Endothelial cell of umbilical vein (primary cell): ENCODE measurements at regions not wholly inside any gene's neighbourhood (a gene's known extent, or its start where the extent isn't known, plus 50 kb on each side); places are given as distances from the start of the nearest gene placed in this dataset.

Experiments
- BruUV-seq: library from RNA; stranded (reverse); fragments of 400-500 nt; replicated peaks from 2 replicates; lab custom pipeline; 2021; lab: Mats Ljungman, UMichigan
- CTCF ChIA-PET: fragments of 300-600, 350-600 bp; sonication (Branson Sonifier 250); formaldehyde crosslinking; loops from one replicate; lab custom pipeline; 2021; ENCODE audit warnings: antibody characterized with exemption, inconsistent platforms; lab: Charles Lee
- POLR2A ChIA-PET: fragments of 300-600, 350-600 bp; sonication (Branson Sonifier 250); formaldehyde crosslinking; loops from one replicate; lab custom pipeline; 2021; ENCODE audit warnings: antibody characterized with exemption, inconsistent platforms; lab: Charles Lee
- DNase-seq: peaks from one replicate; pipeline ENCODE4 v3.0.0-alpha.2; 2011; ENCODE audit warnings: low read depth, low spot score
- FAIRE-seq: peaks from 2 replicates; lab custom pipeline; 2011; peaks lifted over from hg19 to GRCh38; lab: Jason Lieb, UNC
- H2AFZ ChIP-seq: 2 replicates; pipeline ENCODE4 v1.6.0; 2012; ENCODE audit warnings: low read depth, low read length, control low read depth, inconsistent platforms
- H3K27ac ChIP-seq: 2 replicates; pipeline ENCODE4 v1.5.1; 2011; ENCODE audit warnings: low read depth, mild to moderate bottlenecking, control low read depth, low read length, moderate library complexity; ENCODE audit not compliant: insufficient read depth
- H3K27me3 ChIP-seq, 2 experiments: 2 replicates each; pipeline versions ENCODE4 v1.6.0 to v1.6.1; 2011; ENCODE audit warnings: low read length in 2 of 2, mixed read lengths in 1 of 2; ENCODE audit not compliant: control insufficient read depth in 2 of 2, insufficient read depth in 2 of 2
- H3K36me3 ChIP-seq, 2 experiments: 2 replicates in 1 of 2; 3 replicates in 1 of 2; pipeline ENCODE4 v1.5.1; 2011; ENCODE audit warnings: low read length in 2 of 2, mild to moderate bottlenecking in 1 of 2, moderate library complexity in 1 of 2; ENCODE audit not compliant: control insufficient read depth in 2 of 2, insufficient read depth in 2 of 2; ENCODE audit errors: extremely low read depth in 1 of 2
- H3K4me1 ChIP-seq: 3 replicates; pipeline ENCODE4 v1.5.1; 2011; ENCODE audit warnings: mild to moderate bottlenecking, low read length; ENCODE audit not compliant: control insufficient read depth, insufficient read depth; ENCODE audit errors: extremely low read depth
- H3K4me2 ChIP-seq: 2 replicates; pipeline ENCODE4 v1.6.1; 2011; ENCODE audit warnings: low read length, control low read depth, mixed read lengths; ENCODE audit not compliant: insufficient read depth
- H3K4me3 ChIP-seq, 3 experiments: fragments of 200-600 bp in 1 of 3; sonication (generic), shearing (Covaris generic) in 1 of 3; replicated peaks in 1 of 3; 2 replicates each; pipeline ENCODE4 v1.5.1; 2011 to 2016; ENCODE audit warnings: control low read depth in 3 of 3, low read length in 3 of 3, mild to moderate bottlenecking in 2 of 3, inconsistent platforms in 1 of 3, low read depth in 1 of 3, moderate library complexity in 1 of 3; ENCODE audit not compliant: insufficient read depth in 1 of 3
- H3K79me2 ChIP-seq: 2 replicates; pipeline ENCODE4 v1.6.0; 2012; ENCODE audit warnings: low read length, inconsistent platforms; ENCODE audit not compliant: control insufficient read depth, insufficient read depth
- H3K9ac ChIP-seq: replicated peaks from 2 replicates; pipeline ENCODE3; 2011; ENCODE audit warnings: low read length, control low read depth; ENCODE audit not compliant: insufficient read depth; ENCODE audit errors: extremely low read depth
- H3K9me1 ChIP-seq: replicated peaks from 3 replicates; pipeline ENCODE4 v1.6.0; 2011; ENCODE audit warnings: mild to moderate bottlenecking, low read length; ENCODE audit not compliant: control insufficient read depth, insufficient read depth; ENCODE audit errors: extremely low read depth
- H3K9me3 ChIP-seq: replicated peaks from 2 replicates; pipeline ENCODE4 v1.5.1; 2012; ENCODE audit warnings: low read length, inconsistent platforms; ENCODE audit not compliant: control insufficient read depth, insufficient read depth
- H4K20me1 ChIP-seq: replicated peaks from 2 replicates; pipeline ENCODE3; 2011; ENCODE audit warnings: mild to moderate bottlenecking, low read length; ENCODE audit not compliant: control insufficient read depth, insufficient read depth; ENCODE audit errors: extremely low read depth
- CTCF ChIP-seq, 2 donors: IDR thresholded peaks; 1 replicate in 1 of 2; 2 replicates in 1 of 2; pipeline ENCODE4 v1.5.1; 2011; ENCODE audit warnings: low read length in 2 of 2, mild to moderate bottlenecking in 2 of 2, moderate library complexity in 2 of 2, control low read depth in 1 of 2, inconsistent platforms in 1 of 2, low read depth in 1 of 2; ENCODE audit not compliant: insufficient read depth in 1 of 2; ENCODE audit errors: extremely low read depth in 1 of 2
- EZH2 ChIP-seq: IDR thresholded peaks from 2 replicates; pipeline ENCODE4 v1.6.1; 2012; ENCODE audit warnings: borderline replicate concordance, low read depth, mild to moderate bottlenecking, moderate library complexity, low read length, inconsistent platforms; ENCODE audit not compliant: severe bottlenecking
- FOS ChIP-seq: IDR thresholded peaks from 2 replicates; pipeline ENCODE4 v1.6.1; 2011; ENCODE audit warnings: mild to moderate bottlenecking, low read length, moderate library complexity, borderline replicate concordance; ENCODE audit not compliant: insufficient read depth
- GATA2 ChIP-seq: IDR thresholded peaks from 2 replicates; pipeline ENCODE4 v1.7.0; 2011; ENCODE audit warnings: low read depth, mild to moderate bottlenecking, moderate library complexity, mixed read lengths, low read length; ENCODE audit not compliant: insufficient read length, insufficient read depth
- JUN ChIP-seq: IDR thresholded peaks from 2 replicates; pipeline ENCODE4 v1.6.1; 2011; ENCODE audit warnings: borderline replicate concordance, low read depth; ENCODE audit not compliant: insufficient read length, insufficient read depth
- MAX ChIP-seq: IDR thresholded peaks from 2 replicates; pipeline ENCODE4 v1.6.1; 2011; ENCODE audit not compliant: insufficient read depth, insufficient read length
- MYC ChIP-seq: IDR thresholded peaks from one replicate; pipeline ENCODE4 v1.6.1; 2011; ENCODE audit warnings: mild to moderate bottlenecking, low read depth, low read length
- POLR2A ChIP-seq: IDR thresholded peaks from 2 replicates; pipeline ENCODE4 v1.6.1; 2012; ENCODE audit warnings: low read depth, mild to moderate bottlenecking, control low read depth, low read length
- POLR2AphosphoS5 ChIP-seq: IDR thresholded peaks from 2 replicates; pipeline ENCODE4 v1.6.1; 2012; ENCODE audit warnings: low read depth, mild to moderate bottlenecking, control low read depth, low read length, moderate library complexity; ENCODE audit not compliant: insufficient read depth
- dilution Hi-C: fragments of 300-500 bp; cut with MboI; formaldehyde crosslinking; loops from one replicate; pipeline ENCODE4 v1.15.0; 2019; ENCODE audit warnings: low sequenced_read_pairs; ENCODE audit not compliant: extremely low pct_ligation_motif_present
- intact Hi-C: fragments of 100-400 bp; cut with micrococcal nuclease; formaldehyde crosslinking; loops from one replicate; pipeline ENCODE4 v1.10.0; 2022

- Histone ChIP-seq H4K20me1 (no peaks in the 10 kb centered on the region), H3K4me2 (no peak overlapping the region), H3K9me3 (no peaks in the 10 kb centered on the region), H2AFZ (no peak overlapping the region), H3K4me1 (no peaks in the 10 kb centered on the region), H3K27ac (no peak overlapping the region), H3K27me3 (no peaks in the 10 kb centered on the region), H3K36me3 (no peaks in the 10 kb centered on the region), H3K9ac (no peak overlapping the region), H3K4me3 (no peak overlapping the region), H3K79me2 (no peaks in the 10 kb centered on the region), H3K9me1 (no peaks in the 10 kb centered on the region)
- POLR2A ChIA-PET, result no interaction called here
- no peak for TF ChIP-seq MAX
- no peak for TF ChIP-seq POLR2AphosphoS5
- TF ChIP-seq GATA2, result no peak
- no peak for TF ChIP-seq JUN
- no peak for TF ChIP-seq POLR2A
- no peak for TF ChIP-seq EZH2
- TF ChIP-seq CTCF (IDR thresholded peaks at IDR 0.05; ENCODE audit: extremely low read depth in 1 of 2, insufficient read depth in 1 of 2, low read depth in 1 of 2, low read length in 2 of 2), result no peak
- no peak for TF ChIP-seq MYC
- TF ChIP-seq FOS, result no peak
- intact Hi-C loops (no loop called here), dilution Hi-C loops (no loop called here)
- BruUV-seq, result no TSS peak
- CTCF ChIA-PET, result interaction anchor here (1.3 kb wide), 1 partner anchor 9 kb away, joined by 3 read pairs; no protein-coding TSS in a partner anchor
- FAIRE-seq (no peak), DNase-seq (no peak)
Observed at GRCh38 chr2:144925886-144926285, 406.0 kb upstream of the ZEB2 start.
